ENCODE measurements at regions not wholly inside any gene's neighbourhood (a gene's known extent, or its start where the extent isn't known, plus 50 kb on each side); places are given as distances from the start of the nearest gene placed in this dataset.

GRCh38 chr5:61254969-61255555, 77.0 kb upstream of the ZSWIM6 start:
- H3K27ac Mint-ChIP-seq = no peak overlapping the region
- intact Hi-C loops (cut with micrococcal nuclease) = no loop called here

GRCh38 chr5:61256474-61256873, 75.6 kb upstream of the ZSWIM6 start:
- H3K27ac ChIP-seq (ENCODE audit: low read depth in 1 of 2, low read length in 2 of 2) = no peak overlapping the region
- no peak overlapping the region for H2AFZ ChIP-seq (ENCODE audit: insufficient read depth, low read depth, low read length, poor library complexity, severe bottlenecking)
- H3K27ac Mint-ChIP-seq = peak overlapping the region in 1 of 7 donors; percentile 25
- peaks cover 5% of the 10 kb centered on the region in 2 donors for H3K4me1 ChIP-seq (ENCODE audit: control insufficient read depth in 1 of 2, insufficient read depth in 2 of 2, low read length in 2 of 2)
- H3K4me1 Mint-ChIP-seq = peaks cover 6% of the 10 kb centered on the region
- no peak overlapping the region for H3K9ac ChIP-seq (ENCODE audit: insufficient read depth, low read length, poor library complexity, severe bottlenecking)
- H3K36me3 Mint-ChIP-seq = no peaks in the 10 kb centered on the region
- no peaks in the 10 kb centered on the region for H3K79me2 ChIP-seq (ENCODE audit: insufficient read depth, low read length)
- no peaks in the 10 kb centered on the region for H3K9me3 ChIP-seq (replicated peaks in 1 of 2; ENCODE audit: control insufficient read depth in 1 of 2, insufficient read depth in 1 of 2, low read length in 2 of 2)
- H3K4me3 Mint-ChIP-seq = no peak overlapping the region
- WGBS (ENCODE audit: insufficient coverage) = no CpG with 5 or more reads among the region's 1 CpG
- no peak for DNase-seq
- H3K36me3 ChIP-seq (replicated peaks in 1 of 2; ENCODE audit: control insufficient read depth in 1 of 2, insufficient read depth in 2 of 2, low read length in 2 of 2) = no peaks in the 10 kb centered on the region
- TF ChIP-seq CTCF (IDR thresholded peaks at IDR 0.05) = no peak
- H3K27me3 Mint-ChIP-seq (ENCODE audit: low read depth in 3 of 3) = peaks cover 0 to 1% (median 0%) of the 10 kb centered on the region in 3 donors
- no peak overlapping the region for H3K4me2 ChIP-seq (replicated peaks; ENCODE audit: extremely low read depth, low read length, poor library complexity, severe bottlenecking)
- intact Hi-C loops (cut with micrococcal nuclease) = no loop called here
- no peaks in the 10 kb centered on the region for H4K20me1 ChIP-seq (ENCODE audit: insufficient read depth, low read length)
- H3K9me3 Mint-ChIP-seq = peaks cover 0 to 2% (median 0%) of the 10 kb centered on the region in 7 donors
- no peaks in the 10 kb centered on the region for H3K27me3 ChIP-seq (ENCODE audit: control insufficient read depth in 2 of 2, insufficient read depth in 2 of 2, low read length in 2 of 2)
- no peak overlapping the region for H3K4me3 ChIP-seq (replicated peaks in 1 of 3; ENCODE audit: low read depth in 2 of 3, low read length in 3 of 3)

More at GRCh38 chr5:61254969-61255555, 77.0 kb upstream of the ZSWIM6 start:
- H3K79me2 ChIP-seq (ENCODE audit: insufficient read depth, low read length) = no peaks in the 10 kb centered on the region
- H2AFZ ChIP-seq (ENCODE audit: insufficient read depth, low read depth, low read length, poor library complexity, severe bottlenecking) = no peak overlapping the region
- no peak for TF ChIP-seq CTCF (IDR thresholded peaks at IDR 0.05)
- H3K4me3 ChIP-seq (replicated peaks in 1 of 3; ENCODE audit: low read depth in 2 of 3, low read length in 3 of 3) = no peak overlapping the region
- no peak overlapping the region for H3K27ac ChIP-seq (ENCODE audit: low read depth in 1 of 2, low read length in 2 of 2)
- DNase-seq = no peak
- no peaks in the 10 kb centered on the region for H3K27me3 ChIP-seq (ENCODE audit: control insufficient read depth in 2 of 2, insufficient read depth in 2 of 2, low read length in 2 of 2)
- peaks cover 0 to 7% of the 10 kb centered on the region in 2 donors for H3K4me1 ChIP-seq (ENCODE audit: control insufficient read depth in 1 of 2, insufficient read depth in 2 of 2, low read length in 2 of 2)
- H3K4me3 Mint-ChIP-seq = no peak overlapping the region
- no peaks in the 10 kb centered on the region for H3K36me3 ChIP-seq (replicated peaks in 1 of 2; ENCODE audit: control insufficient read depth in 1 of 2, insufficient read depth in 2 of 2, low read length in 2 of 2)
- peaks cover 0 to 6% (median 5%) of the 10 kb centered on the region in 7 donors for H3K9me3 Mint-ChIP-seq
- peaks cover 0 to 1% (median 0%) of the 10 kb centered on the region in 3 donors for H3K27me3 Mint-ChIP-seq (ENCODE audit: low read depth in 3 of 3)
- no peak overlapping the region for H3K9ac ChIP-seq (ENCODE audit: insufficient read depth, low read length, poor library complexity, severe bottlenecking)
- no peak overlapping the region for H3K4me2 ChIP-seq (replicated peaks; ENCODE audit: extremely low read depth, low read length, poor library complexity, severe bottlenecking)
- no peaks in the 10 kb centered on the region for H4K20me1 ChIP-seq (ENCODE audit: insufficient read depth, low read length)
- no peaks in the 10 kb centered on the region for H3K9me3 ChIP-seq (replicated peaks in 1 of 2; ENCODE audit: control insufficient read depth in 1 of 2, insufficient read depth in 1 of 2, low read length in 2 of 2)
- H3K4me1 Mint-ChIP-seq = peaks cover 12% of the 10 kb centered on the region
- H3K36me3 Mint-ChIP-seq = no peaks in the 10 kb centered on the region
- WGBS (ENCODE audit: insufficient coverage) = 100% methylated on average over 1 of the region's 3 CpGs

All from CD14-positive monocyte (primary cell).